ENCODE measurements at regions not wholly inside any gene's neighbourhood (a gene's known extent, or its start where the extent isn't known, plus 50 kb on each side); places are given as distances from the start of the nearest gene placed in this dataset.

DNA sequence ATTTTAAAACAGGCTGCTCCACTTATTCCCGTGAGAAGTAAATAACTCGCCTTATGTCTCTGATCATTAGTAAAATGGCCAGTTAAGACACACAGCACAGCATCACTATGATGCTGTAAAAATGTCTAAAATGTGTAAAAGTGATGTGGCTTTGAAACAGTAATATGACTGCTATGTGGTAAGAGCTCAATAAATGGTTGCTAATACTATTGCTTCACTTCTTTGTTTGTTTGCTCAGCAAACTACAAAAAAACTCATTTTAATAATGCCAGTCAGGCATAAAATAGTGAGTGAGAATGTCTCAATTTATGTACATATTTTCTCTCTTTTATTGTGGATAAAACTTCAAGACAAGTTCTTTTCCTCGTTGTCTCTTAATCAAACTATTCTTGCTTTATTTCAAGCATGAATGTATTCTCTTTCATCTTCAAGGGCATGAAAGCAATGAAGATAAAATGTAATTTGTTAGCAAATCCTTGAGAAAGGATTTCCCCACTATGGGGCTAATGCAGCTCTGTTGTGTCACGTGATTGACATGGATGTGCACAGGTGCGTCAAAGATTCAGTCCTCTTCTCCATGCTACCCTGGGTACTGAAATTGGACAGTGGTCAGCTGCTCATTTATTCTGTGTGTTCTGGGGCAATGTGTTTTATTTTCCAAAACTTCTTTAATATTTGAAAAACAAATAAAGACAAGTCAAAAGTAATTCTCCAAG is 387.2 kb downstream of the TRIB2 start:
- H3K4me3 ChIP-seq (replicated peaks in 1 of 3; ENCODE audit: insufficient read depth in 1 of 3, low read depth in 1 of 3, low read length in 3 of 3) = no peak overlapping the region
- no peak overlapping the region for H3K27ac ChIP-seq (ENCODE audit: insufficient read depth, low read depth, low read length)
- no peaks in the 10 kb centered on the region for H4K20me1 ChIP-seq (replicated peaks; ENCODE audit: control insufficient read depth, extremely low read depth, insufficient read depth, low read length)
- no TSS peak for BruUV-seq (replicated peaks)
- no peaks in the 10 kb centered on the region for H3K9me1 ChIP-seq (replicated peaks; ENCODE audit: control insufficient read depth, extremely low read depth, insufficient read depth, low read length)
- H3K79me2 ChIP-seq (ENCODE audit: control insufficient read depth, insufficient read depth, low read length) = no peaks in the 10 kb centered on the region
- H3K27me3 ChIP-seq (ENCODE audit: control insufficient read depth in 2 of 2, insufficient read depth in 2 of 2, low read length in 2 of 2) = no peaks in the 10 kb centered on the region
- no peaks in the 10 kb centered on the region for H3K36me3 ChIP-seq (ENCODE audit: control insufficient read depth in 2 of 2, extremely low read depth in 1 of 2, insufficient read depth in 2 of 2, low read length in 2 of 2)
- H3K9ac ChIP-seq (replicated peaks; ENCODE audit: extremely low read depth, insufficient read depth, low read length) = no peak overlapping the region
- intact Hi-C loops (cut with micrococcal nuclease) (no loop called here), dilution Hi-C loops (cut with MboI; ENCODE audit: extremely low pct_ligation_motif_present, low sequenced_read_pairs) (no loop called here)
- no peak for DNase-seq (ENCODE audit: low read depth, low spot score)
- H3K4me1 ChIP-seq (ENCODE audit: control insufficient read depth, extremely low read depth, insufficient read depth, low read length) = no peaks in the 10 kb centered on the region
- no peak overlapping the region for H2AFZ ChIP-seq (ENCODE audit: low read depth, low read length)
- ChIA-PET CTCF (no interaction called here), POLR2A (no interaction called here)
- no peak for TF ChIP-seq MYC (IDR thresholded peaks at IDR 0.05; ENCODE audit: low read depth, low read length)
- TF ChIP-seq POLR2A (IDR thresholded peaks at IDR 0.05; ENCODE audit: low read depth, low read length) = no peak
- no peak for TF ChIP-seq CTCF (IDR thresholded peaks at IDR 0.05; ENCODE audit: extremely low read depth in 1 of 2, insufficient read depth in 1 of 2, low read depth in 1 of 2, low read length in 2 of 2)
- TF ChIP-seq EZH2 (IDR thresholded peaks at IDR 0.05; ENCODE audit: borderline replicate concordance, low read depth, low read length, severe bottlenecking) = no peak
- no peak for TF ChIP-seq GATA2 (IDR thresholded peaks at IDR 0.05; ENCODE audit: insufficient read depth, insufficient read length, low read depth, low read length)
- TF ChIP-seq, protein P1, sequence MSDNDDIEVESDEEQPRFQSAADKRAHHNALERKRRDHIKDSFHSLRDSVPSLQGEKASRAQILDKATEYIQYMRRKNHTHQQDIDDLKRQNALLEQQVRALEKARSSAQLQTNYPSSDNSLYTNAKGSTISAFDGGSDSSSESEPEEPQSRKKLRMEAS (IDR thresholded peaks at IDR 0.05; ENCODE audit: insufficient read depth, insufficient read length) = no peak
- no peak for TF ChIP-seq FOS (IDR thresholded peaks at IDR 0.05; ENCODE audit: borderline replicate concordance, insufficient read depth, low read length)
- no peak for TF ChIP-seq POLR2AphosphoS5 (IDR thresholded peaks at IDR 0.05; ENCODE audit: insufficient read depth, low read depth, low read length)
- TF ChIP-seq JUN (IDR thresholded peaks at IDR 0.05; ENCODE audit: borderline replicate concordance, insufficient read depth, insufficient read length, low read depth) = no peak
- H3K4me2 ChIP-seq (ENCODE audit: insufficient read depth, low read length) = no peak overlapping the region
- H3K9me3 ChIP-seq (replicated peaks; ENCODE audit: control insufficient read depth, insufficient read depth, low read length) = no peaks in the 10 kb centered on the region
- FAIRE-seq = no peak

Measured in endothelial cell of umbilical vein (primary cell).